ENCODE measurements at regions not wholly inside any gene's neighbourhood (a gene's known extent, or its start where the extent isn't known, plus 50 kb on each side); places are given as distances from the start of the nearest gene placed in this dataset.

DNA sequence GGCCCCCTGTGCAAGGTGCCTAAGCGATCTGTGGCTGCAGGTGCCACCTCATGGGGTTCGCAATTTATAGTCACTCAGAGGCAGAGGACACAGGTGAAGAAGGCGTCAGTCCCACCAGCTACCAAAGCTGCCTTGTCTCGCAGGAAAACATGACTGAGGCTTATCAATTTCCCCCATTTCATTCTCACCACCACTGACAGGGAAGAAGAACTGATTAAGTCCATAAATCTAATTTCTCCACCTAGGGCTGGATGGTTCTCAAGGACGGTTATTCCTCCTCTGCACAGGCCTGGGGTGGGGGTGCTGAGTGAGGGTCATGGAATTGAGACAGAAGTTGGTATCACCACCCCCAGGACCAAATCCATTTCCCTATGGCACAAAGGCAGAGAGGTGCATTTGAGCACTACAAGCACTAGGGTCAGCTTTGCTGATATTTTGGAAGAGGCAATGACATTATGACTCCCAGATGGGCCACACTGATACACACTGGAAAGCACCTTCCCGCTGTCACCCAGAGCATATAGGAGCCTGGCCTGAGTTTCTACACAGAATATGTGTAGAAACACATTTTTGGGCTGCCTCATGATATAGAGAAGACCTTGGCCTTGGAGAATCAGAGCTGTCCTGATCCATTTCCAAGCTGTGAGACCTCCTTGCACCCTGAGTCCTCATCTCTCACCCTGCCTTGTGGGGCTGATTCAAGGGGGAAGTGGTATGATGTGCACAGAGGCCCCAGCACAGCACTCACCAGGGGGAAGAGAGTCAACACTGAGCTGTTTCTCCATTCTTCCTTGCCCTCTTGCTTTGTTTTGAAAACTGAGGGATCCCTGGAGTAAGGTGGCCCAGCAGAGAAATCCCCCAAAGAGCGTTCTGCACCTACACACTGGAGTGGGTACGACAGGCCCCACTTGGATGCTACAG is 59.4 kb downstream of the PITPNM2 start:
- Histone ChIP-seq H3K4me1 (ENCODE audit: control insufficient read depth, insufficient read depth, low read length) (peaks cover 33% of the 10 kb centered on the region), H3K27ac (ENCODE audit: low read length) (no peak overlapping the region), H3K9ac (ENCODE audit: low read length in 2 of 2) (no peak overlapping the region), H3K36me3 (ENCODE audit: control insufficient read depth in 2 of 2, insufficient read depth in 2 of 2, low read length in 2 of 2) (no peaks in the 10 kb centered on the region), H3K27me3 (ENCODE audit: control insufficient read depth in 1 of 2, insufficient read depth in 2 of 2, low read length in 2 of 2) (no peaks in the 10 kb centered on the region), H3K4me3 (ENCODE audit: low read length in 2 of 2) (no peak overlapping the region), H3K9me3 (ENCODE audit: control insufficient read depth in 2 of 2, low read length in 2 of 2) (no peaks in the 10 kb centered on the region)

DNA sequence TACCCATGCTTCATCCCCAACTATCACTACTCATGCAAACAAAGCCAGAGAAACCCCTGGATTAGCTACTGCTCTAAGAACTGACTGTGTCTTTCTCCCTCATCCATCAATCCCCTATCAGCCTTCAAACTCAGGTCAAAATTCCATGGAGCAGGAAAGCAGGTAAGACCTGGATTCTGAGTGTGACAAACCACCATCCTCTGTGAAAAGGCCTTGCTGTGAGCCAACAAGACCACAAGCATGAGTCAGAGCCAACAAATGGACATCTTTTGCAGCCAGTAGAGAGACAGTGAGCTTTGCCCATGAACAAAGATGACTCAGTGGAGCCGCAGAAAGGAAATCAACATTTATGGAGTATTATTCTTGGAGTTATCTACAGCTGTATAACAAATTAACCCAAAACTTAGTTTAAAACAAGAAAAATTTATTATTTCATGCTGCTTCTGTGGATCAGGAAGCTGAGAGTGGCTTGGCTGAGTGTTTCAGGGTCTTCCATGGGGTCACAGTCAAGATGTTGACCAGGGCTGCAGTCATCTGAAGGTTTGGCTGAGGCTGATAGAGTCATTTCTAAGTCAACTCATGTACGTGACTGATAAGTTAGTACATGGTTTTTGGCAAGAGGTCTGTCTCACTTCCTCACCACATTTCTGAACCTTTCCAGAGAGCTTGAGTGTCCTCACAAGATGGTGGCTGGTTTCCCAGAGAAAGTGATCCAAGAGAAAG is 61.1 kb downstream of the PITPNM2 start:
- H3K27ac ChIP-seq (ENCODE audit: low read length) = no peak overlapping the region
- peaks cover 23% of the 10 kb centered on the region for H3K4me1 ChIP-seq (ENCODE audit: control insufficient read depth, insufficient read depth, low read length)
- no peaks in the 10 kb centered on the region for H3K36me3 ChIP-seq (ENCODE audit: control insufficient read depth in 2 of 2, insufficient read depth in 2 of 2, low read length in 2 of 2)
- H3K4me3 ChIP-seq (ENCODE audit: low read length in 2 of 2) = no peak overlapping the region
- H3K9me3 ChIP-seq (ENCODE audit: control insufficient read depth in 2 of 2, low read length in 2 of 2) = no peaks in the 10 kb centered on the region
- no peak overlapping the region for H3K9ac ChIP-seq (ENCODE audit: low read length in 2 of 2)
- H3K27me3 ChIP-seq (ENCODE audit: control insufficient read depth in 1 of 2, insufficient read depth in 2 of 2, low read length in 2 of 2) = no peaks in the 10 kb centered on the region

DNA sequence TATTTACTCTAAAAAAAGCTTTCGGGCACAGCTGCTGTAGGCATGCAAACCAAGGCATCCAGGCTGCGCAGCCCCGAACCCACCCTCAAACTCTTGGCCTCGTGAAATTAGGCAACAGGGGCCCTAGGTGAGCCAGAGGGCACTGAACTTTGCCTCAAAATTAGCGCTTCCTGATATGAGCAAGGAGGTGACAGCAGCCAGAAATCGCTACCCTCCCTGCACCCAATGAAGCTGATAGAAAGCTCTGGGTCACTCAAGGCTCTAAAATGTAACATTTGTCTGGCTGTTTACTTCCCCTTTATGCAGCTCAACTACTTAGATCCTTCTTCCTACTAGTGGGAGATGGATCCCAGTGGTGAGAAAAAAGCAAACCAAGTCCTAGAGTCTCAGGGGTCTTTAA is 61.8 kb downstream of the PITPNM2 start:
- H3K4me1 ChIP-seq (ENCODE audit: control insufficient read depth, insufficient read depth, low read length) = peaks cover 22% of the 10 kb centered on the region
- H3K9ac ChIP-seq (ENCODE audit: low read length in 2 of 2) = no peak overlapping the region
- H3K27me3 ChIP-seq (ENCODE audit: control insufficient read depth in 1 of 2, insufficient read depth in 2 of 2, low read length in 2 of 2) = no peaks in the 10 kb centered on the region
- H3K9me3 ChIP-seq (ENCODE audit: control insufficient read depth in 2 of 2, low read length in 2 of 2) = no peaks in the 10 kb centered on the region
- H3K4me3 ChIP-seq (ENCODE audit: low read length in 2 of 2) = no peak overlapping the region
- H3K36me3 ChIP-seq (ENCODE audit: control insufficient read depth in 2 of 2, insufficient read depth in 2 of 2, low read length in 2 of 2) = no peaks in the 10 kb centered on the region
- H3K27ac ChIP-seq (ENCODE audit: low read length) = no peak overlapping the region

DNA sequence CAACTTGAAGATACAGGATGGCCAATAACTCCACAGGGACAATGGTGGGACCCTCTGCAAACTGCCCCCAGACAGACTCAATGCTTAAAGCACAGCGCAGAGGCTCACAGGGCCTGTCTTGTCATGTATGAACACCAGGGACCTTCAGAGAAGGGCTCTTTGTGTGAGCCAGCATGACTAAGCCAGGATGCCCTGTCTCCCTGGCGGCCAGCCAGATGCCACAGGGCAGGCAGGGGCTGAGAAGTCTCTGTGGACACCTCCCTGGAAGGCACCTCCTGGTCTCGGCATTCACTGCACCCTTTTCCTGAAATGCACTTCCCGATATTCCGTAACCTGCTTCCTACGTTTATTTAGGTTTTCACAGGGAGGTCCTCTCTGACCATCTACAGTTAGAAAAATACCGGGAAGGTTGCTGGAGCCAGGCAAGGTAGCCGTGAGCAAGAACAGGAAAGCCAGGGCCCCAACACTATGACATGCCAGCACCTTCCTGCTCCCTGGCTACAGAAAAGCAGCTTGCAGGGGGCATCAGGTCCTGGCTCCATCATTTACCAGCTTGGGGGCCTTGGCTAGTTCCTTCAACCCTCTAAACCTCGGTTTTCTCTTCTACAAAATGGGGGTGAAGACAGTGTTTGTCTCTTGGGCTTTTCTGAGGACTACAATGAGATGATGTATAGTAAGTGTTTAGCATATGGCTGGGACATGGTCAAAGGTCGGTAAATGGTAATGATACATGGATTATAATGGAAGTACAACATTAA is 65.0 kb downstream of the PITPNM2 start:
- Histone ChIP-seq H3K4me3 (ENCODE audit: low read length in 2 of 2) (no peak overlapping the region), H3K4me1 (ENCODE audit: control insufficient read depth, insufficient read depth, low read length) (peaks cover 25% of the 10 kb centered on the region), H3K36me3 (ENCODE audit: control insufficient read depth in 2 of 2, insufficient read depth in 2 of 2, low read length in 2 of 2) (no peaks in the 10 kb centered on the region), H3K9ac (ENCODE audit: low read length in 2 of 2) (no peak overlapping the region), H3K27ac (ENCODE audit: low read length) (no peak overlapping the region), H3K27me3 (ENCODE audit: control insufficient read depth in 1 of 2, insufficient read depth in 2 of 2, low read length in 2 of 2) (no peaks in the 10 kb centered on the region), H3K9me3 (ENCODE audit: control insufficient read depth in 2 of 2, low read length in 2 of 2) (no peaks in the 10 kb centered on the region)

DNA sequence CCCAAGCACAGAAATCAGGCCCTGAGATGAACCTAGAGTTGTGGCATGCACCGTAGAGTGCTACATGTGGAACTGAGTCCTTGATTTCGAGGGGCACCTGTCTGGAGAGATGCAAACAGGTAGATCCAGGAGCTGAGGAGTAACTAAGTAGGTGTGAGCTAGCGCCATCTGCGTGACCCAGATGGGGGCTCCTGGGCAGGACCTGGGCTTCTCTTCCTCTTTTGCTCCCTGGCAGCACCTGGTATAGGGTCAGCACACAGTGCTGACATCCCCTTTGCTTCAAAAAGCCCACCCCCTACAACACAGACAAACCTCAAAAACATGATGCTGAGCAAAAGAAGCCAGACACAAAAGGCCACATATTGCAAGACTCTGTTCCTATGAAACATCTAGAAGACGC is 65.8 kb downstream of the PITPNM2 start:
- H3K27me3 ChIP-seq (ENCODE audit: control insufficient read depth in 1 of 2, insufficient read depth in 2 of 2, low read length in 2 of 2) = no peaks in the 10 kb centered on the region
- H3K36me3 ChIP-seq (ENCODE audit: control insufficient read depth in 2 of 2, insufficient read depth in 2 of 2, low read length in 2 of 2) = no peaks in the 10 kb centered on the region
- peaks cover 25% of the 10 kb centered on the region for H3K4me1 ChIP-seq (ENCODE audit: control insufficient read depth, insufficient read depth, low read length)
- no peak overlapping the region for H3K4me3 ChIP-seq (ENCODE audit: low read length in 2 of 2)
- no peak overlapping the region for H3K9ac ChIP-seq (ENCODE audit: low read length in 2 of 2)
- no peaks in the 10 kb centered on the region for H3K9me3 ChIP-seq (ENCODE audit: control insufficient read depth in 2 of 2, low read length in 2 of 2)
- no peak overlapping the region for H3K27ac ChIP-seq (ENCODE audit: low read length)

DNA sequence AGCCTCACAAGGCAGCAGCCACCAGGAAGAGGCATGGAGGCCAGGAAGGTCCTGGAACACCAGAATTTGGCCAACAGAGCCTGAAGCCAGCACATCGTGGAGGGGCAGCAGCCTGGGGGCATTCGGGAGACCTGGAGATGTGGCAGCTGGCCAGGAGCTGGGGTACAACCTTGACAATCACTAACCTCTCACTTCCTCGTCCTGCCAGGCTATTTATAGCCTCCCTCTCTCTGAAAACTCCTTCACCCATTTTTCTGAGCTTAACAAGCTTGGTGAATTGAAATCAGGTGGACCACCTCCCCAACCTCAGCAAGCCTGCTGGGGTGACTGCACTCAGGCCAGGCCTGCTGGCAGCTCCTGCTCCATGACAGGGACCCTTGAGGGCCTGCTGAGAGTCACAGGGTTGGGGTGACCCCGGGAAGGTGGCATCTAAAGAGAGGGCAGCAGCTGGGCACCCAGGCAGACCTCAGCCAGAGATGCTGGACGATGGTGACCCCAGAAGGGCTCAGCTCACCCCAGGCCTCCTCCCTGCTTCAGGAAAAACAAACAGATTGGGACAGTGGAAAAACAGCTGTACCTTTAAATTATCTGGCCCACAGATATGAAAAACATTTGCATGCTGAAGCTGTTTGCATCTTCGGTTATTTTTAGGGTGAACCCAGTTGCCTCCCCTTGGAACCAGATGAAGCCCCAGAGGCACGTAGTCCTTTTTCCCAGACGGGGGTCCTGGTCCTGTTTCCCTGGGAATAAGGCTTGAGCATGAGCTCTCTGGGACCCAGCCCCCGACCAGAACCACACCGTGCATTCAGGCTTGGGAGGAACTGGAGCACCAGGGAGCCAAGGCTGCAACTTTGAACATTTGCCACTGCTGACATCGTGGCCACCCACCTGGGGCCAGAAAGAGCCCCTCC is 67.0 kb downstream of the PITPNM2 start:
- no peak overlapping the region for H3K27ac ChIP-seq (ENCODE audit: low read length)
- H3K9me3 ChIP-seq (ENCODE audit: control insufficient read depth in 2 of 2, low read length in 2 of 2) = no peaks in the 10 kb centered on the region
- peaks cover 22% of the 10 kb centered on the region for H3K4me1 ChIP-seq (ENCODE audit: control insufficient read depth, insufficient read depth, low read length)
- no peak overlapping the region for H3K9ac ChIP-seq (ENCODE audit: low read length in 2 of 2)
- no peaks in the 10 kb centered on the region for H3K36me3 ChIP-seq (ENCODE audit: control insufficient read depth in 2 of 2, insufficient read depth in 2 of 2, low read length in 2 of 2)
- H3K4me3 ChIP-seq (ENCODE audit: low read length in 2 of 2) = no peak overlapping the region
- H3K27me3 ChIP-seq (ENCODE audit: control insufficient read depth in 1 of 2, insufficient read depth in 2 of 2, low read length in 2 of 2) = no peaks in the 10 kb centered on the region

DNA sequence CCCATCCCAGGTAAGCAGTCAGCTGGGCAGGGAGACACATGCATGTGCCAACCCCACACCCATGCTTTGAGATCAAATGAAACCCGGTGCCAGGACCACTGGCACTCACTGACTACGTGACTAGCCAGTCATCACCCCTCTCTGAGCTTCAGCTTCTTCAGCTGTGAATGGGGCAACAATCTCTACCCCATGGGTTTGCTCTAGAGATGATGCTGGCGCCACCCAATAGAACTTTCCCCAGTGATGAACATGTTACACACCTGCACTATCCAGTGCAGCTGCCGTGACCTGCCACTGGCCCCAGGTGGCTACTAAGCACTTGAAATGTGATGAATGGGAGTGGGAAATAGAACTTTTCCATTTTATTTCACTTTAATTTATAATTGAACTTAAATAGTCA is 70.3 kb downstream of the PITPNM2 start:
- no peak overlapping the region for H3K9ac ChIP-seq (ENCODE audit: low read length in 2 of 2)
- H3K9me3 ChIP-seq (ENCODE audit: control insufficient read depth in 2 of 2, low read length in 2 of 2) = no peaks in the 10 kb centered on the region
- H3K27me3 ChIP-seq (ENCODE audit: control insufficient read depth in 1 of 2, insufficient read depth in 2 of 2, low read length in 2 of 2) = no peaks in the 10 kb centered on the region
- H3K4me1 ChIP-seq (ENCODE audit: control insufficient read depth, insufficient read depth, low read length) = peaks cover 35% of the 10 kb centered on the region
- no peak overlapping the region for H3K4me3 ChIP-seq (ENCODE audit: low read length in 2 of 2)
- no peak overlapping the region for H3K27ac ChIP-seq (ENCODE audit: low read length)
- no peaks in the 10 kb centered on the region for H3K36me3 ChIP-seq (ENCODE audit: control insufficient read depth in 2 of 2, insufficient read depth in 2 of 2, low read length in 2 of 2)

DNA sequence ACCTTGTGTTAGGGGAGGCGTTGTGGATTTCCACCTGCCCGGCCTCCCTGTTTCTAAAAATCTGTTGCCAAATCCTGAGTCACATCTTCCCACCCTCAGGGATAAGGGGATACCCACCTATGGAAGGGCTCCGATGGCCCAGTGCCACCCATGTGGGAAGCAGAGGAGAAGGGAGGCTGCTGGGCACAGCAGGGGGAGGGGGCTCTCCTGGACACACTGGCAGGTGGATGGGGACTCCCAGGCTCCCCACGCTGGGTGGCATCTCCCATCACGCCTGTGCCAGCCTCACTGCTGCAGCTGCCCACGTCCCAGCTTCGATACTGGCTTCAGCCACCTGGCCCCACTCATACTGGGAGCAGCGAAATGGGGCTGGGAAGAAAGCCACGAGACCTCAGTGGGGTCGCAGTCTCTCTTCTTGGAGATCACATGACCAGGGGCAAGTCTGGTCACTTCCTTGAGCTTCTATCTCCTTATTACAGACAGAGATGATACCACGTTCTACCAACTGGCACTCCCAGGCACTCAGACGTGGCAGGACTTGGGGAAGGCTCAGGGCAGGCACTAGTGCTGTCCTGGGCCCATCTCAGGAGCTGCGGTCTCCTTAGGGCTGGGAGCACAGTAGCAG is 72.2 kb downstream of the PITPNM2 start:
- H3K9ac ChIP-seq (ENCODE audit: low read length in 2 of 2) = no peak overlapping the region
- peaks cover 36% of the 10 kb centered on the region for H3K4me1 ChIP-seq (ENCODE audit: control insufficient read depth, insufficient read depth, low read length)
- no peaks in the 10 kb centered on the region for H3K9me3 ChIP-seq (ENCODE audit: control insufficient read depth in 2 of 2, low read length in 2 of 2)
- no peaks in the 10 kb centered on the region for H3K27me3 ChIP-seq (ENCODE audit: control insufficient read depth in 1 of 2, insufficient read depth in 2 of 2, low read length in 2 of 2)
- no peaks in the 10 kb centered on the region for H3K36me3 ChIP-seq (ENCODE audit: control insufficient read depth in 2 of 2, insufficient read depth in 2 of 2, low read length in 2 of 2)
- no peak overlapping the region for H3K27ac ChIP-seq (ENCODE audit: low read length)
- H3K4me3 ChIP-seq (ENCODE audit: low read length in 2 of 2) = no peak overlapping the region

DNA sequence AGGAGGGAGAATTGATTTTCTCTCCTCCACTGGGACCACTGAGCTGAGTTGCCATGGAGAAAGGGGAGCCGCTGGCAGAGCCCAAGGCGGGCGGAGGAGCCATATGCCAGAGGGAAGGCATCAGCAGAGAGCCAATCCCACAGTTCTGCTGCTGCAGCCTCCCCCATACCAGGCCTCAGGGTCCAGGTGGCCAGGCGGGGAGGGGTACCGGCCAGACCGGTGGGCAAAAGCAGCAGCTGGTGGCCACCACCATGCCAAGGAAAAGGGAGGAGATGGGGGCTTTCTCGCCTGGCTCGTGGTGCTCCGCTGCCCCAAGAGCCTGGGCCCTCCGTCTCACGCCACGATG is 72.8 kb downstream of the PITPNM2 start:
- H3K4me3 ChIP-seq (ENCODE audit: low read length in 2 of 2) = no peak overlapping the region
- H3K9ac ChIP-seq (ENCODE audit: low read length in 2 of 2) = no peak overlapping the region
- H3K27ac ChIP-seq (ENCODE audit: low read length) = no peak overlapping the region
- H3K36me3 ChIP-seq (ENCODE audit: control insufficient read depth in 2 of 2, insufficient read depth in 2 of 2, low read length in 2 of 2) = no peaks in the 10 kb centered on the region
- peaks cover 32% of the 10 kb centered on the region for H3K4me1 ChIP-seq (ENCODE audit: control insufficient read depth, insufficient read depth, low read length)
- H3K27me3 ChIP-seq (ENCODE audit: control insufficient read depth in 1 of 2, insufficient read depth in 2 of 2, low read length in 2 of 2) = no peaks in the 10 kb centered on the region
- H3K9me3 ChIP-seq (ENCODE audit: control insufficient read depth in 2 of 2, low read length in 2 of 2) = no peaks in the 10 kb centered on the region

Measured in stomach smooth muscle (tissue), 2 donors.